Activated T-helper 1 cell treated with anti-CD3 and anti-CD28 coated beads, Interleukin-2, amount 50 U/mL, for 16 hours (primary cell): ENCODE measurements at regions not wholly inside any gene's neighbourhood (a gene's known extent, or its start where the extent isn't known, plus 50 kb on each side); places are given as distances from the start of the nearest gene placed in this dataset.

Experiments
- DNase-seq, 2 donors: peaks; one replicate each; pipeline ENCODE4 v3.0.0-alpha.2; 2020; ENCODE audit warnings: low read depth in 1 of 2, low spot score in 1 of 2

- no peak for DNase-seq
Observed at GRCh38 chr10:90399782-90400181, 458.1 kb downstream of the HTR7 start.

- DNase-seq, result no peak
Observed at GRCh38 chr10:90403211-90404000, 454.4 kb downstream of the HTR7 start.

GRCh38 chr10:90407131-90407530 lies 450.7 kb downstream of the HTR7 start:
- no peak for DNase-seq

- no peak for DNase-seq
Observed at GRCh38 chr10:90407851-90408250, 450.0 kb downstream of the HTR7 start.

GRCh38 chr10:90412582-90412981 lies 445.3 kb downstream of the HTR7 start:
- no peak for DNase-seq

GRCh38 chr10:90413196-90413595 lies 444.6 kb downstream of the HTR7 start:
- DNase-seq, result no peak

GRCh38 chr10:90414926-90415325 lies 442.9 kb downstream of the HTR7 start:
- no peak for DNase-seq

GRCh38 chr10:90417029-90417428 lies 440.8 kb downstream of the HTR7 start:
- DNase-seq, result no peak

- DNase-seq, result no peak
Observed at GRCh38 chr10:90417476-90418210, 440.2 kb downstream of the HTR7 start.

- no peak for DNase-seq
Observed at GRCh38 chr10:90418869-90419652, 438.8 kb downstream of the HTR7 start.

- DNase-seq, result no peak
Observed at GRCh38 chr10:90420637-90421318, 437.1 kb downstream of the HTR7 start.

- no peak for DNase-seq
Observed at GRCh38 chr10:90421874-90422273, 436.0 kb downstream of the HTR7 start.

GRCh38 chr10:90424730-90425129 lies 433.1 kb downstream of the HTR7 start:
- no peak for DNase-seq

- no peak for DNase-seq
Observed at GRCh38 chr10:90430186-90430585, 427.7 kb downstream of the HTR7 start.

- no peak for DNase-seq
Observed at GRCh38 chr10:90432866-90433265, 425.0 kb downstream of the HTR7 start.

GRCh38 chr10:90435296-90435695 lies 422.5 kb downstream of the HTR7 start:
- no peak for DNase-seq

- no peak for DNase-seq
Observed at GRCh38 chr10:90437452-90437851, 420.4 kb downstream of the HTR7 start.

- no peak for DNase-seq
Observed at GRCh38 chr10:90440870-90441269, 417.0 kb downstream of the HTR7 start.

- no peak for DNase-seq
Observed at GRCh38 chr10:90443342-90443741, 414.5 kb downstream of the HTR7 start.

GRCh38 chr10:90447831-90448230 lies 410.0 kb downstream of the HTR7 start:
- DNase-seq, result no peak

GRCh38 chr10:90450797-90451196 lies 407.0 kb downstream of the HTR7 start:
- no peak for DNase-seq
